Ovary (tissue), 7 donors: ENCODE measurements at regions not wholly inside any gene's neighbourhood (a gene's known extent, or its start where the extent isn't known, plus 50 kb on each side); places are given as distances from the start of the nearest gene placed in this dataset.

Experiments
- DNase-seq, 5 donors: peaks; one replicate each; pipeline ENCODE4 v3.0.0-alpha.2; 2019 to 2020
- H3K27ac ChIP-seq, 2 donors: fragments of 200-600 bp; one replicate each; pipeline versions ENCODE4 v1.5.1 to v1.8.0; 2019 to 2022
- H3K27me3 ChIP-seq: fragments of 200-600 bp; one replicate; pipeline ENCODE4 v1.8.0; 2022
- H3K36me3 ChIP-seq: fragments of 200-600 bp; sonication (generic); one replicate; pipeline ENCODE4 v1.5.1; 2019
- H3K4me1 ChIP-seq: one replicate; pipeline ENCODE4 v1.8.1; 2013; ENCODE audit warnings: mild to moderate bottlenecking, moderate library complexity; ENCODE audit not compliant: insufficient read depth
- H3K4me3 ChIP-seq: fragments of 200-600 bp; sonication (generic); one replicate; pipeline ENCODE4 v1.5.1; 2017
- H3K9me3 ChIP-seq, 2 donors: fragments of 200-600 bp in 1 of 2; sonication (generic) in 1 of 2; one replicate each; pipeline versions ENCODE4 v1.5.1 to v1.8.1; 2013 to 2019; ENCODE audit warnings: mild to moderate bottlenecking in 1 of 2, moderate library complexity in 1 of 2
- CTCF ChIP-seq, 3 donors: fragments of 450-650 bp in 2 of 3; fragments of 200-600 bp in 1 of 3; IDR thresholded peaks; one replicate each; pipeline versions ENCODE4 v1.5.1 to v1.8.0; 2016 to 2022; ENCODE audit warnings: antibody characterized with exemption in 3 of 3, mild to moderate bottlenecking in 1 of 3
- EP300 ChIP-seq: sonication (generic); formaldehyde crosslinking; IDR thresholded peaks from one replicate; pipeline ENCODE4 v1.6.1; 2017; ENCODE audit warnings: antibody characterized with exemption
- POLR2A ChIP-seq: fragments of 450-650 bp; IDR thresholded peaks from one replicate; pipeline ENCODE4 v1.6.1; 2017; ENCODE audit warnings: antibody characterized with exemption, mild to moderate bottlenecking, moderate library complexity
- WGBS, 3 donors: extraction: QIAGEN DNeasy Blood & Tissue Kit in 1 of 3; methylation state at CpG; one replicate each; pipeline versions ENCODE4 v1.1.5 to v1.1.7; 2013 to 2017; 5-methylcytosine and 5-hydroxymethylcytosine counted together
- intact Hi-C, 4 donors: fragments of 100-400 bp; cut with DNase I; formaldehyde crosslinking; loops; one replicate each; pipeline versions ENCODE4 v1.11.0 to v1.15.1; 2022 to 2023
- donor health status: DM: no; HTN: no; CAD: no; lungs with moderate emphysema.
- donor health status: DM: no; HTN: no; CAD: no.
- donor health status: Bipolar disorder and iron deficiency.
- donor health status: DM: no; HTN: no; CAD: no.
- donor health status: DM: yes; HTN: yes; CAD: no.

- DNase-seq, result no peak
- no peak overlapping the region for H3K4me3 ChIP-seq
- no peaks in the 10 kb centered on the region for H3K27me3 ChIP-seq
- 90 to 94% (median 94%) methylated on average over 1 of the region's 1 CpG for WGBS, 3 donors
- no peak overlapping the region for H3K27ac ChIP-seq
- intact Hi-C loops, result no loop called here
- TF ChIP-seq CTCF (IDR thresholded peaks at IDR 0.05) (no peak), EP300 (no peak), POLR2A (no peak)
- no peaks in the 10 kb centered on the region for H3K9me3 ChIP-seq
- H3K4me1 ChIP-seq, result no peaks in the 10 kb centered on the region
- no peaks in the 10 kb centered on the region for H3K36me3 ChIP-seq
These were observed 236.3 kb downstream of the CSNK1G3 start for GRCh38 chr5:123748239-123748638.

DNA sequence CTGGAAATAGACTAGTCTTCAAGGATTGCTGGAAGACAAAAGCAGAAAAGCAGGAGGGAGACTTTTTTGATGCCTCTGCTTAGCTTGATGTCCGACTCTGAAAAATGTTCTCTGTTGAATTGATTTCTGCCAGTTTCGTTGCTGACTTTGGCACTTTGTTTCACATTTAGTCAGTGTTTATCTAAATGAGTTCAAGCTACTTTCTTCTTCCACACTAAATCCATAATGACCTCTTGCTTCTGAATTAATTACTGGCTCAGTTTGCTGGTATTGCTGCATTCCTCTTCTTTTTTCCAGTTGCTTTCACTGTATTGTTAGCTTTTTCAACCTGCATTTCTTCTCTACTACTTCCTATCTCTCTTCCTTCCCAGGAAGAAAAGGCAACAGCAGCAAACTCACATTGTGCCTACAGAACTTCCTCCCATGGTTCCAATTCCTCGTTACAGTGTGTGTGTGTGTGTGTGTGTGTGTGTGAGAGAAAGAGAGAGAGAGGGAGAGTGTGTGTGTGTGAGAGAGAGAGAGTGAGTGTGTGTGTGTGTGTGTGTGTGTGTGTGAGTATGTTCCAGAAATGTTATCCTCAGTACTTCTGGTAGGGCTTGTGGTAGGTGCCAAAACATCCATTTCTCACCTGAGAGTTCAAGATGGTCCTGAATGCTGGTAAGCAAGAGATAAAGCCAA, 234.8 kb downstream of the CSNK1G3 start:
- intact Hi-C loops, result no loop called here
- no peaks in the 10 kb centered on the region for H3K27me3 ChIP-seq
- DNase-seq, result no peak
- no peaks in the 10 kb centered on the region for H3K36me3 ChIP-seq
- no peaks in the 10 kb centered on the region for H3K9me3 ChIP-seq
- TF ChIP-seq POLR2A (no peak), EP300 (no peak), CTCF (IDR thresholded peaks at IDR 0.05) (no peak)
- WGBS, 3 donors, result 53 to 72% (median 60%) methylated on average over 3 of the region's 3 CpGs
- H3K4me3 ChIP-seq, result no peak overlapping the region
- H3K27ac ChIP-seq, result no peak overlapping the region
- no peaks in the 10 kb centered on the region for H3K4me1 ChIP-seq

GRCh38 chr5:123743990-123744583, 232.1 kb downstream of the CSNK1G3 start:
- H3K36me3 ChIP-seq, result no peaks in the 10 kb centered on the region
- no peak overlapping the region for H3K4me3 ChIP-seq
- TF ChIP-seq CTCF (IDR thresholded peaks at IDR 0.05) (no peak), EP300 (no peak), POLR2A (no peak)
- no peaks in the 10 kb centered on the region for H3K9me3 ChIP-seq
- no peaks in the 10 kb centered on the region for H3K4me1 ChIP-seq
- intact Hi-C loops, result no loop called here
- no peaks in the 10 kb centered on the region for H3K27me3 ChIP-seq
- WGBS, 3 donors, result 95 to 97% (median 97%) methylated on average over 1 of the region's 1 CpG
- H3K27ac ChIP-seq, result no peak overlapping the region
- DNase-seq, result no peak

DNA sequence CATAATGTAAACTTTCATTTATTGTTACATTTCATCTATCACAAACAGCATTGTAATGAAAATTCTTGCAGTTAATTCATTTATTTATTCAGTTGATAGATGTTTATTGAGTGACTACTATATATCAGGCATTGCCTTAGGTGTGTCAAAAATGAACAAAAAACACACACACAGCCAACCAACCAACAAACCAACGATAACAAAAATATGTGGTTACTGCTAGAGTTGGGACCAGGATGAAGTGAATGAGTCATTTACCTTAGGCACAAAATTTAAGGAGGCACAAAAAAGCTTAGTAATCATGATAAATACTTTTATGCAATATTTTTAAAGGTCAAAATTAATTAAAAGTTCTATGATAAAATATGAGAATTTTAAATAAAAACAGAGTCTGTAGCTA, 223.4 kb downstream of the CSNK1G3 start:
- no peak overlapping the region for H3K4me3 ChIP-seq
- no peak for TF ChIP-seq POLR2A
- TF ChIP-seq EP300, result no peak
- TF ChIP-seq CTCF (IDR thresholded peaks at IDR 0.05), result no peak
- no peaks in the 10 kb centered on the region for H3K36me3 ChIP-seq
- H3K4me1 ChIP-seq, result no peaks in the 10 kb centered on the region
- H3K9me3 ChIP-seq, result no peaks in the 10 kb centered on the region
- H3K27ac ChIP-seq, result no peak overlapping the region
- H3K27me3 ChIP-seq, result no peaks in the 10 kb centered on the region
- WGBS, 3 donors, result 59 to 68% (median 67%) methylated on average over 1 of the region's 1 CpG
- DNase-seq, result no peak
- intact Hi-C loops, result no loop called here
